GM18873 (cell line): ENCODE measurements at regions not wholly inside any gene's neighbourhood (a gene's known extent, or its start where the extent isn't known, plus 50 kb on each side); places are given as distances from the start of the nearest gene placed in this dataset.

ENCODE experiments used
- ATAC-seq: cut with Tn5 transposase; IDR thresholded peaks from one replicate; pipeline ENCODE4 v1.9.1; 2021; ENCODE audit warnings: mild to moderate bottlenecking, moderate library complexity, moderate number of reproducible peaks; ENCODE audit not compliant: unreplicated experiment, low FRiP score

DNA sequence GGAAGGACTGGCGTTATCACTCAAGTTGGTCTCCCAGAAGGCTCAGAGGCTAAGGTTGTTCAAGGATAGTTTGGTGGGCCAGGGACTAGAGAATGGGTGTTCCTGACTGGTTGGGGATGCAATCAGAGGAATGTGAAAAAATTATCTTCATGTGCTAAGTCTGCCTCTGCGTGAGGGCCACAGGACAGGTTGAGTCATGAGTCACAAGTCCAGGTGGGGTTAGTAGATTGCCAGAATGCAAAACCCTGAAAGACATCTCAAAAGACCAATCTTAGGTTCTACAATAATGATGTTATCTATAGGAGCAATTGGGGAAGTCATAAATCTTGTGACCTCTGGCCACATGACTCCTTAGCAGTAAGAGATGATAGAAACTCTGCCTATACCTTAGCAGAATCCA lies 220.1 kb upstream of the EEA1 start:
- no peak for ATAC-seq

DNA sequence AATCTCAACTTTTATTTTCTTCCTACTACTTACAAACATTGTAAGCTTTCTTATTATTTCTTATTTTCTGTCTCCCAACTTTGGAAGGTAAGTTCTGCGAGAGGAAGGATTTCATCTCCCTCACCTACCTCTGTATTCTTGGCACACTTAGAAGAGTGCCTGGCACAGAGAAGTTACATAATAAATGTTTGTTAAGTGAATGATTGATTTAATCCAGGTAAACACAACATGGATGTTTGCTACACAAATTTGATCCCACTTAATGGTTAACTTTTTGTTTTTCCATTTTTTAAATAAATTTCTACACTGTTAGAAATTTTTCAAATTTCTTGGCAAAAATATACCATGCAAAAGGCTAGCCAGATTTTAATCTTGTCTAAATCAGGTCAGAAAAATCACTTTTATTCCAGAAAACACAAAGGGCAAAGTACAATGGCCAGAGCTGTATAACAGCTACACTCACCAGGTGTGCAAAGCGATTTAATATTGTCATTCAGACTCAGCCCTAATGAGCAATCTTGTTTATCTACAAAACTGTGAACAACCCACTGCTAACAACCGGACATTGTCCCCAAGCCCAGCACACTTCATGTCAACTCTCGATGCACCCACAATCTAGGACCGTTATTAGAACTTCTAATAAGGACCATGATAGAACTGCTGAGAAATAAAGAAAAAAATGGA lies 222.1 kb upstream of the EEA1 start:
- no peak for ATAC-seq

DNA sequence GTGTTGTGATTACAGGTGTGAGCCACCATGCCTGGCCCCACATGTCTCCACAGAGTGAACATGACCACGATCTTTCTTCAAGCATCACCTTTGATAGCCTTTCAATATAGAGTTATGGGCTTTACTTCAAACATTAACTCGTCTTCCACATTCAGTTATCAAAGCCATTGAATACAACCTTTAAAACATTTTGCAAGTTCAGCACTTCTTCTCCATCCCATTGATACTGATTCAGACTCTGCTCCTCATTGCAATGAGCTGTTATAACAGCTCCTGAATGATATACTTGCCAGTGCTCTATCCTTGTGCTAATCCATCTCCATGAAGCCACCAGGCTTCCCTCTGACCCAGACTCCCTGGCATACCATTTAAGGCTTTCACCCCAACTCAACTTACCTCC lies 223.5 kb upstream of the EEA1 start:
- ATAC-seq = no peak

DNA sequence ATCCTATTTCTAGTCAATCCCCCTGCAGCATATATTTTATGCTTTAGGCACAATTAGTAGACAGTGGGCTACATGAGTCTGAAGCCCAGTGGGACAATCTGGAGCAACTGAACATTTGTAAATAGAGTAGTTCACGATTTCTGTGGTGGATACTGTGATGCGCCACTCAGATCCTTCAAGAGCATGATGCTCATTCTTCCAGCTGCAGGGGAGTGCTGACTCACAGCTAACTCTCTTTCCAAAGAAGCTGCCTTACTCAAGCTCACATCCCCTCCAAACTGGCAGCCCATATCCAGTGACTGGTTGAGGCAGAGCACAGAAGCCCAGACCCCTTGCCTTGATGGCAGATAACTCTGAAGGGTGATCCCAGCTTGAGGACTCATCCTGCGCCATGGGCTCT lies 224.2 kb upstream of the EEA1 start:
- no peak for ATAC-seq

DNA sequence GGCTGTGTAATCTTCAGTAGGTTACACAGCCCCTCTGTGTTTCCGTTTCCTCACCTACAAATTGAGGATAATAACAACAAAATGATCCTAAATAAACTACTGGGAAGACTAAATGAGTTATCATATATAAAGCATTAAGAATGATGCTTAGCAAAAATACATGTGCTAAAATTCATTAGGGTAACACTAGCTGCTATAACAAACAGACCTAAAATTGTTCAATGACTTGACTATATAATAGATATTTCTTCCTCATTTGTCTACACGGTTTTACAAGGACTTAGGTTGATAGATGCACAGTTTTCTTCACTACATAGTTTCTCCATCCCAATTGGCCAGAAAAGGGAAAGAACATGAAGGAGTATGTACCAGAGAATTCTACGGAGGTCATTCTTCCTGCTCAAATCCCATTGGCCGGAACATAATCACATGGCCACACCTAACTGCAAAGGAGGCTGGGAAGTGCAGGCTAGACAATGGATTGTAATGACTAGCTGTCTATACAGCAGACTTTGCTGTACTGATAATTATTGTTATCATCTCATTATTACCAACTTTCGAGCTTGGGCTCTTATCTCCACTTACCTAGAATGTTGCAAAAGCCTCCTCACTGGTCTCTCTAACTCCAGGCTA lies 223.5 kb upstream of the NUDT4 start:
- ATAC-seq = no peak

DNA sequence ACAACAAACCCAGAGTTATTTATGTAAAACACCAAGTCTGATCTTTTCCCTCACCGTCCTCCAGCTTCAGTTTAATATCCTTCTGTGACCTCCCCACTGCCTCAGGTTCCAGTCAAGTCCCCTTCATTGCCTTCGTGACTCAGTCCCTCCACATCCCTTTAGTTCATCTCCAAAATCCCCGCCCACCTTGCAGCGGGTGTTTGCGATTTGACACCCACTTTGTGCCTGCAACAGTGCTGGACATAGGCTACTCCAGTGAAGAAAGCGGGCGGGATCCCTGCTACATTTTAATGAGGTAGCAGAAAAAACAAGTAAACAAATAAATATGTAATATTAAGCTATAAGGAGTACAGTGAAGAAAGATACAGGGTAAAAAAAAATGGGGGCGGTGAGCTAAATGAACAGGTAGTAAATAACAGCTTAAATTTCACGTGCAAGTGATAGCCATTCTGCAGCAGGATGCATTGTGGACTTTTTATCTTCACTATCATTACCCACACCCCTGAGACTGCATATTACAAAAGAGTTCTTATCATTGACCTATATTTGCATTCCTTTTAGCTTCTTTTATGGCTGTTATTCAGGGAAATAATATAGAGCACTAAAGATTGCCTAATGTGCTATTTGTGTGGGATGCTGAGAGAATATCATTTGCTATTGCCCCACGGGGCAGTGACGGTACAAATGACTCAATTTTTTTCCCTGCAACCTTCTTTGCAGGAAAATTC lies 222.8 kb upstream of the NUDT4 start:
- ATAC-seq = no peak

DNA sequence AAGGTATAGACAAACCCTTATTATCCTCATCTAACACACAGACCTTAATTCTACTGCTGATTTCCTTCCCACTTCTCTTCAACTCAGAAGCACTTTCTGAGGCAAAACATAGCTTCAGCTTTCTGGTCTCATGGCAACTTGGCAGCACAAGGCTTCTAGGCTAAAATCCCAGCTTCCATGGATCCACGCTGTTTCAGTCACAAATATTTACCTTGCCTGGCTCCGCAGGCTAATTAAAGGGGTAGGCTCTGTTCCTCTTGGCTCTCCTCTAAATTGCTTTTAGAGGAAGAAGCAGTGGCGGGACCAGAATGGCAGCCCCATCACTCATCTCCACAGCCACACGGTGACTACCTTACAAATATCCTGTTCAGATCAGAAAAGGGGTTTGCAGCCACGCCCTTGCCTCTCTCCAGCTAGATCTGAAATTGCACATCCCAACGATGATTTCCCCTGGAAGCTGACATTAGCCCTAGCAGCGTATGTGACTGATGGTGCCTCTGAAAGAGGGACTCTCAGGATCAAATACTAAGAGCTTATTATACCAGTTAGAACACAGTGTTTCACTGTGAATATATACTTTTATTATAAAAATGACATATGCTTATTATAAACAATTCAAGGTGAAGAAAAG lies 221.5 kb upstream of the NUDT4 start:
- no peak for ATAC-seq

DNA sequence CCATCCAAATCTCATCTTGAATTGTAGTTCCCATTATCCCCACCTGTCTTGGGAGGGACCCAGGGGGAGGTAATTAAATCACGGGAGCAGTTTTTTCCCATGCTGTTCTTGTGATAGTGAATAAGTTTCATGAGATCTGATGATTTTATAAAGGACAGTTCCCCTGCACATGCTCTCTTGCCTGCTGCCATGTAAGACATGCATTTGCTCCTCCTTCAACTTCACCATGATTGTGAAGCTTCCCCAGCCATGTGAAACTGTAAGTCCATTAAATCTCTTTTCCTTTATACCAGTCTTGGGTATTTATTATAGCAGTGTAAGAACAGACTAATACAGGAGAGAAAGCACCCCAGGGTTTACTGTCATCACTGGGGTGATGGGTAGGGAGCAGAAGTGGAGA lies 220.4 kb upstream of the NUDT4 start:
- ATAC-seq = no peak

DNA sequence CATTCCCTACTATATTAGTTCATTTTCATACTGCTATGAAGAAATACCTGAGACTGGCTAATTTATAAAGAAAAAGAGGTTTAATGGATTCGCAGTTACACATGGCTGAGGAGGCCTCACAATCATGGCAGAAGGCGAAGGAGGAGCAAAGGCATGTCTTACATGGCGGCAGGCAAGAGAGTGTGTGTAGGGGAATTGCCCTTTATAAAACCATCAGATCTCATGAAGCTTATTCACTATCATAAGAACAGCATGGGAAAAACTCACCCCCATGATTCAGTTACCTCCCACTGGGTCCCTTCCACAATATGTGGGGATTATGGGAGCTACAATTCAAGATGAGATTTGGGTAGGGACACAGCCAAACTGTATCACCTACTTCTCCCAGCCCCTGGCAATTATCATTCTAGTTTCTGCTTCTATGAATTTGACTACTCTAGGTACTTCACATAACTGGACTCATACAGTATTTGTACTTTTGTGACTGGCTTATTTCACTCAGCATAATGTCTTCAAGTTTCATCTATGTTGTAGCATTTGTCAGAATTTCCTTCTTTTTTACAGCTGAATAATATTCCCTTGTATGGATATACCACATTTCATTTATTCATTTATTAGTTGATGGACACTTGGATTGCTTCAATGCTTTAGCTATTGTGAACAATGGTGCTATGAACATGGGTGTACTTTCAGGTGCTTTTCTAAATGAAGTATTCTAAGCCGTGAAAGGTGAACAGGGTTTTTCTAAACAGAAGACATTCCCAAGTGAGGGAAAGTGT lies 219.5 kb upstream of the NUDT4 start:
- ATAC-seq = no peak

DNA sequence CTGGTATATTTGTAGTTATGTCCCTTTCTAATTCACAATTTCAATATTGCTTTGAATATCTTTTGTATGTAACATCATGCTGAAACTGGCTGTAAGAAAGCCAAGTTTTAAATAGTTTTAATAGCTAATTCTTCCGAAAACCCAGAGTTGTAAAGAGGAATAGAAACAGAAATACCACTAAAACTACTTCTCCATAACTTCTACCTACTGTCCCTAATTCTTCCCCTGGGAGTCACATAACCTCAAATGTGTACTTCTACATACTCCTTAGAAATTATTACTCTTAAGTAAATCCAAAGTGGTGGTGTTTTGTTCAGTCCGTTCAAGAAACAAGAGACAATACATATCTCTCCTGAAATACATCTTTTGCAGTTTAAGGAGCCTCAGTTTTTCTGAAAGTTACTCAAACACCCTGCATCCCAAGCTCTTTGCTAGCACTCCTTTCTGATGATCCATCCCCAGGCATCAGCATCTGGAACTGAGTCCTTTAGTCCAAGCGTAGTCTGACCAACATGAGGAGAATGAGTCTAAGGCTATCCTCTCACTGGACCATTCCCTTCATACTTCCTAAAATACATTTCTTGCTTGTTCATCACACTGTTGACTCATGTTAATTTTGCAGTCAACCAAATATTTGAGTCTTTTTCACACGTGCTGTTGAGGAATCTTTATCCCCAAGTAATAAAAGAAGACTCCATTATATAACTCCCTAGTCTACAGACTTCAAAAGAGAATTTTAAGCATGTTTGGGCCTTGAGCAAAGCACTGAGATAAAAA lies 214.3 kb upstream of the NUDT4 start:
- ATAC-seq = no peak

DNA sequence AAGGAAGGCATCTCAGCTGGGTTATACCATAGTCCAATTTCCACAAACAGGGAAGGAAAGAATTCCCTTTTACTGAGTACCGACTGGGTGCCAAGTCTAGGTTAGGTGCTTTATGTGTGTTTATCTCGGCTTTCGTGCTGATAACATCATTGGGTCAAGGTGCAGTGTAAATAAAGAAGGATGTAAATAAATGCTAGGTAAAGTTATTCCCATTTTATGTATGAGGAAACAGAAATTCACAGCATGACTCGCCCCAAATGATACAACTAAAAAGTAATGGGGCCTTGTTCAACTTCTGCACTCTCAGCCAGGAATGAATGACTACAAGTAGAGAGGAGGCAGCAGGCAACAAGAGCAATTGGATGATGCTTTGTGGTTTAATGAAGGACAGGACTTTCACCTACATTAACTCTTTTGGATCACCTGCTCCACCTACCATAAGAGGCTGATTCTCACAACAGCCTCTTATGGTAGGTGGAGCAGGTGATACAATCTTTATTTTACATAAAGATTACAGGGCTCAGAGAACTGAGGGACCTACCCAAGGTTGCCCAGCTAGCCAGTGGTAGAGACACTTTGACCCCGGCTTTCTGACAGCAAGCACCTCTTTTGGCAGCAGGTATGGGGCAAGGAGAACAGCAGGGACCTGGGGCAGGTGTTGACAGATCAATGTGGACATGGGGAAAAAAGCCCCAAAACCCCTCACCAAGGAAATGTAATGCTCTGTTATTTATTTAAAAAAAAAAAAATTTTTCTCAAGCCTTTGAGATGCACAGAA lies 213.4 kb upstream of the NUDT4 start:
- ATAC-seq = no peak

DNA sequence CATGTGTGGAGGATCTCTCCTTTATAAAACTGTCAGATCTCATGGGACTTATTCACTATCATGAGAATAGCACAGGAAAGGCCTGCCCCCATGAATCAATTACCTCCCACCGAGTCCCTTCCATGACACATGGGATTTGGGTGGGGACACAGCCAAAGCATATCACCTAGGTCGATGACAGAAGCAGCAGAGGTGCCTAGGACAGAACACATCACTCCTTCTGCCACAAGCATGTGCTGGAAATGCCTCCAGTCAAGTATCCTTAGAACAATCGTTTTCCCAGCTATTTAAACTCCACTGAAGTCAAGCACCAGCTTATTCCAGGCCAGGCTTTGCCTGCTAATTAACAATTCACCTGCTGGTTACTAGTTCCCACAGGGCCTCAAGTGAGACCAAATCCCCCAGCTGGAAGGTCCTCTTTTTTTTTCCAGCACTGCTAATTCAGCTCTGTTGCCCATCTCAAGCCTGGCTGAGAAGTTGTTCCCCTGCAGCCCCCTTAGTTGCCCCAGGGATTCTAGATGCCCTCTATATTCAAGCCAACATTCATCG lies 212.3 kb upstream of the NUDT4 start:
- ATAC-seq = no peak

DNA sequence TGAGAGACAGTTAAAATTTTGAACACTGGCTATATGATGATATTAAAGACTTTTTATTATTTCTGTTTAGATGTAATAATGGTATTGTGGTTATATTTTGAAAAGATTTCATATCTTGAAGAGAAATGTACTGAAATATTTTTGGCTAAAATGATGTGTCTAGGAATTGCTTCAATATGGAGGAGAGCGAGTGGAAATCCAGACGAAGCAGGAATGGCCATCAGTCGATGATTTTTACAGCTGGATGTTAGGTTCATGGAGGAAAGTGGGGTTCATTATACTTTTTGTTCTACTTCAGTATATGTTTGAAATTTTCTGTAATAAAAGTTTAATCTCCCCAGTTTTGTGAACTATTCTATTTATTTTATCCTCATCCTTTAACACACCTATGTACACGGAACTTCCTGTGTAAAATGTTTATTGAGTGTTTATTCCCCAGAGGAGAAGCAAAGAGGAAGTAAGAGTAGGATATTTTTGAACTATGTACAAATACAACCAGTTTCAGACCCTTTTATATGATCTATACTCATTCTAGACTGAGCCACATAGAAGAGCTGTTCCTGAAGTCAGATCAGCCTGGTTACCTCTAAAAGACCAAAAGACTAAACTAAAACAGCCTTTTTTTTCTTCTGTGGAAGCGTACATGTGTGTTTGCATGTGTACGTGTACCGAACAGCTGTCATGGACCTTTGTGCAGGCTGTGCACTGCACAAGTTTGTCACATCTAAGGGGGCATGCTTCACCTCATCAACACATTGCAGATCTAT lies 211.0 kb upstream of the NUDT4 start:
- ATAC-seq = peak; percentile 81

DNA sequence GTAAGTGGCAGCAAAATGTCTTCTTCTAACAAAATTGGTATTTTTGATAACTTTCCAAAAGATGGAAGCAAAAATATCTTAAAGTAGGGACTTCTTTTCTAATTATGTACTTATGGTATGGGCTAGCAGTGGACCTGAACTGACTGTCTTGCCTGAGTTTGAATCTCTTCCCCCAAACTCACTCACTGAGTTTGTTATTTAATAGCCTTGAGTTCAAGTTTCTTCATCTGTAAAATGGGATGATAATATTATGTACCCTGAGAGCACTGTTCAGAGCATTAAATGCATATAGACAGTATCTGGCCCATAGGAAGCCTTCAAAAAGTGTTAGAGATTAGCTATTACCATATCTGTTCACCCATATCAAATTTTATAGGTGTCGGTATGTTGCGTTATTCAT lies 210.4 kb upstream of the NUDT4 start:
- ATAC-seq = no peak

DNA sequence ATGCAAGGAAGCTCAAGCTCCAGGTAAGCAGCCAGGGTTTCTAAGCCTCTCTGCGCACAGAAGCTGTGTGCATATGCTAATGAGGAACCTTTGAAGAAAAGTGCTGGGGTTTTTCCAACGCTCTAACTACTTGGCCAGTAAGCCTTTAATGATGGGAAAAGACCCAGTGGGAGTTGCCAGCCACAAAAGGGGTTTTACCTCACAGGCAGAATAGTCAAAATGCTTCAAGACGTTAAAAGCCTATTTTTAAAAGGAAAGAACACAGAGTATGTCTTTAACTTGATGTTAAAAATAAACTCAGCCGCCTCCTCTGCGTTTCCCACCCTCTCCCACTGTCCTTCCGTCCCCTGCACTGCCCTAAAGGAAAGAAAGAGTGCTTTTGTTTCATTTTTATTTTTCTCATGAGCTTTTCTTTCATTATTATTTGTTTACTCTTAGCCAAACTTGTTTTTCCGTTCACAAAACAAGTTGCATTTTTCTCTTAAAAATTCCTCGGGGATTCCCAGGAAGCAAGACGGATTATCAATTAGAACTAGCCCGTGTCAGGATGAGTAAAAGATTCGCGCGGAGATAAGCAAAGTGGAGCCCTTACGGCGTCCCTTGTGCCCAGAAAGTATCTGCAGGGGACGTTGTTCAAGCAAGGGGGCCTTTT lies 209.8 kb upstream of the NUDT4 start:
- peak; percentile 67 for ATAC-seq

DNA sequence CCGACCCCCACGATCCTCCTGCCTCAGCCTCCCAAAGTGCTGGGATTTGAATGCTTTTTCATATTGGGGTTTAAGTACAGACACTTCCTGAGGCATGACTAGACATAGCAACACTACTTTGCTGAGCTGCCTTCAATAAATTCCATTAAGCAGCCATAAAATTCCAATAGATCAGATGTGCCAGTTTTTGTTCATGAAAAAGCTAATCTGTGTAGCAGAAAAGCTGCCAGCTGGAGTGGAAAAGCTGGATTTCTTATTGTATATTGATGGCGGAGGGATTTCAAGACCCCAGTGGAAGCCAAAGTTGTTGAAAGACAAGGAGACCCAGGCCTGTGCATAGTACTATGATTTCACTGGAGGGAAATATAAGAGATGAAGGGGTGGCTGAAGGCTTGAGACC lies 209.0 kb upstream of the NUDT4 start:
- ATAC-seq = no peak

DNA sequence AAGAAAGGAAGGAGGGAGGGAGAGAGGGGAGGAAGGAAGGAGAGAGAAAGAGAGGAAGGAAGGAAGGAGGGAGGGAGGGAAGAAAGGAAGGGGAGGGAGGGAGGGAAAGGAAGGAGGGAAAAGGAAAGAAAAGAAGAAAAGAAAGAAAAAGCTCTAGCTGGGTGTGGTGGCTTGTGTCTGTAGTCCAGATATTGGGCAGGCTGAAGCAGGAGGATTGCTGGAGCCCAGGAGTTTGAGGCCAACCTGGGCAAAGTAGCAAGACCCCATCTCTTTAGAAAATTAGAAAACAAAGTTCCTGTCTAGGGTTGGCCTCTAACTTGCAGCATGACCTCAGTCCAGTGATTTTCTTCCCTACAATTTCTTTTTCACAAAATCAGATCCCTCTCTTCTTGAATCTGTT lies 208.2 kb upstream of the NUDT4 start:
- ATAC-seq = no peak

DNA sequence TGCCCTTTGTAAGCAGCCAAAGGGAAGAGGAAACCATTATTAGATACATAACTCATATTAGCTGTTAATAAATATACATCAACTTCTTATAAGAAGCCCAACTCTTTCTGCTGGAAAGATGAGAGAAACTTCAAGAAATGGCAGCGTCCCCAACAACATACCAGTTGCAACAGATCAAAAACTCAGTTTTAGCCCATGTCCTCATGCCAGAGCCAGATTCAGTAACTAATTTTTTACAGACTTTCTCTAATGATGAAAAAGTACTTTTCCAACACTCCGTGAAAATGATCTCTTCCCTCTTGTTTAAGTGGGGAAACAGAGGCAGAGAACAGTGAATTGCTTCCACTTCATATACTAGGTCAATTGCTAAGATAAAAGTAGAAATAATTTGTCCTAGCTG lies 206.8 kb upstream of the NUDT4 start:
- ATAC-seq = no peak
